ENCODE measurements at regions not wholly inside any gene's neighbourhood (a gene's known extent, or its start where the extent isn't known, plus 50 kb on each side); places are given as distances from the start of the nearest gene placed in this dataset.

- TF ChIP-seq EP300 (IDR thresholded peaks at IDR 0.05; ENCODE audit: borderline replicate concordance in 1 of 2, control insufficient read depth in 1 of 2, low read depth in 2 of 2, low read length in 2 of 2): no peak
- no peak for TF ChIP-seq HDAC2 (IDR thresholded peaks at IDR 0.05)
- TF ChIP-seq PRDM15 (CRISPR knock-in tag; IDR thresholded peaks at IDR 0.05): no peak
These were observed 283.4 kb downstream of the C12orf75 start for GRCh38 chr12:105613887-105614286.
